DMS53 (cell line): ENCODE measurements at regions not wholly inside any gene's neighbourhood (a gene's known extent, or its start where the extent isn't known, plus 50 kb on each side); places are given as distances from the start of the nearest gene placed in this dataset.
A peak's percentile ranks its signal among the peaks of the same experiment; 100 is the strongest.
"Not testable (repeated sequence)": the region's sequence is repeated elsewhere in the genome, so short reads cannot be mapped to it uniquely, and the experiment has no call there.

ENCODE experiments used
- DNase-seq: peaks from one replicate; lab custom pipeline; 2025; lab: John Stamatoyannopoulos, UW

DNA sequence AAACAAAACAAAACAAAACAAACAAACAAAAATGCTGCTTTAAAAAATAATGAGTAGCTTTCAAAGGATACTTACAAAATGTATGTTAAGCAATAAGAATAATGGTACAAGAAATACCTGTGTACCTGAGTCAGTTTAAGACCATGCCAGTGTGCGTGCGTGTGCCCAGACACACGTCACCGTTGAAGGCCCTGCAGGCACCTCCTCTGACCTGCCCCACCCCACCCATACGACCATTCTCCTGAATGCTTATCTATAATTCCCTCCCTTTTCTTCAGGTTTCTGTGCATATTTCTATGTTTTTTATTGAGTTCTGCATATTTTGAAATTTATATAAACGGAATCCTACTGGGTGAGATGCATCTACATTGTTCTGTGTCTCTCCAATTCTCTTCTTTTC is 374.2 kb upstream of the KLF6 start:
- DNase-seq = no peak

GRCh38 chr10:4154191-4154715 is 369.2 kb upstream of the KLF6 start:
- no peak for DNase-seq

- no peak for DNase-seq
Measured at GRCh38 chr10:4151466-4151865, 366.5 kb upstream of the KLF6 start.

GRCh38 chr10:4150676-4151075 is 365.7 kb upstream of the KLF6 start:
- no peak for DNase-seq

GRCh38 chr10:4149460-4149859 is 364.5 kb upstream of the KLF6 start:
- DNase-seq = not testable (repeated sequence)

GRCh38 chr10:4147245-4147644 is 362.2 kb upstream of the KLF6 start:
- no peak for DNase-seq

GRCh38 chr10:4144817-4145216 is 359.8 kb upstream of the KLF6 start:
- DNase-seq = peak; percentile 25

DNA sequence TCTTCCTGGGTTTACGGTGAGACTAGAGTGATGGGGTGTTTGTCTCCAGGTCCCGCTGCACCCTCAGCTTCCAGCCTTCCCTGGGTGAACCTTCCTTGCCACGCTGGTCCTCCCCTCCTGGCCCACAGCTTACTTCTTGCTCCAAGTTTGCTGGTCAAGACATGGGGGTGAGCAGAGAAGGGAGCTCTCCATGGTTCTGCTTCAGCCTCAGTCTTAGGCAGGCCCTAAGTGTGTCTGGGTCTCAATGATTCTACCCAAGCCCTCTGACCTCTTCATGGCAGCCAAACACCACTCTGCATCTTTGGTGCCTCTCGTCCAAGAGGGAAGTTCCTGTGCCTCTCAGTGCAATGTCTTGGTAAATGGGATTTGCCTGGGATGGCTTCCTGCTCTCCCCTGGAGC is 356.5 kb upstream of the KLF6 start:
- no peak for DNase-seq

GRCh38 chr10:4138146-4138721 is 353.2 kb upstream of the KLF6 start:
- DNase-seq = no peak

- DNase-seq = no peak
Measured at GRCh38 chr10:4137299-4137698, 352.3 kb upstream of the KLF6 start.

- DNase-seq = no peak
Measured at GRCh38 chr10:4136121-4136520, 351.1 kb upstream of the KLF6 start.

DNA sequence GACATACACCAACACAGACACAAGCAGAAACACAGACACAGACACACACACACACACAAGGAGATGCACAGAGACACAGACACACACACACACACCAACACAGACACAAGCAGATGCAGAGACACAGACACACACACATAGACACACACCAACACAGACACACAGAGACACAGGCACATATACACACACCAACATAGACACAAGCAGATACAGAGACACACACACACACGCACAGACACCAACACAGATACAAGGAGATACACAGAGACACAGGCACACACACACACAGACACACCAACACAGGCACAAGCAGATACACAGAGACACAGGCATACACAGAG is 347.2 kb upstream of the KLF6 start:
- DNase-seq = no peak

DNA sequence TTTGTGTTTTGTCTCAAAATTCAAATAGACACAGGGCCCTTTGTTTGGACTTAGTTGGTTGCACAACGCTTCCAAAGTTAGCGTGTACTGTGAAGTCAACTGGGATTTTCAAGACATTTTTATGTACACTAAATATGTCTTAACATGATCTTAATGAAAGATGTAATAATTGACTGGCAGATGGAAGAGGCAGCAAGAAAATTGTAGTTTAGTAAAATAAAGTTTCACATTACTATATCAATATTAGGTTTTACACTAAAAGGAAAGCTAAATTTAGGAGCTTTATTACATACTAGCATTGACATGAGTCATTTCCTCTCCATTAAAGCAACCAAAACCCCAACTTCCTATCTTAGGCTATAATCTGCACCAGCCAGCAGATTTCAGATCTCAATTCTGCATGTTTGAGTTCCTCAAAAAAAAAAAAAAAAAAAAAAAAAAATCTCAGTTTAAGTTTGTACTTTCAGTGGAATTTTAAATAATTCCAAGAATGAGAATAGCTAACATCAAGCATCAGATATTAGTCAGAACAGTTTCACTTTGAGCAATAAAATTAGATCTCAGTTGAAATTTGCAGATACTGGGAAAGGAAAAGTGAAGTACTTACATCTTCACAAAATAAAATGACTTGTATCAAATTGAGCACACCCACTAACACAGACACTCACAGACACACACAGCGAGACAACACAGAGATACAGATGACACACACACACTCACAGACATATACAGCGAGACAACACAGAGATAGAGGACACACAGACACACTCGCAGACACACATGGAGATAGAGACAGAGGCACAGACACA is 346.6 kb upstream of the KLF6 start:
- peak; percentile 28 for DNase-seq

DNA sequence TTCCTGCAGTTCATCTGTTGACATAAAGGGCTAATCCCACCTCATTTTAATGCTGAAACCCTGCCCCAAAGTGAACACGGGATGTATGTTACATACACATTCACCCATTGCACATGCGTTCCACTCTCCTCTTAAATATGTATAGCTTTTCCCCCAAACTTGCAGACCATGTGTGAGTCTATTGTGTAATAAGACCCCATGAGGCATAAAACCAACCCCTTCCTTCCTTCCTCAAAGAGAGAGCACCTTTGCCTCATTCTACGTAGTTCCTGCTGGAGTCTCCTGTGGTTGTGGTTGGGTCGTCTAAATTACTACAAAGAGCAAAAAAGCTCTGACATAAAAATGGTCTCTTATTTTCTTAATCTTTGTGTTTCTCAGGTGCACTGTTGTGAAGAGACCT is 345.7 kb upstream of the KLF6 start:
- no peak for DNase-seq

DNA sequence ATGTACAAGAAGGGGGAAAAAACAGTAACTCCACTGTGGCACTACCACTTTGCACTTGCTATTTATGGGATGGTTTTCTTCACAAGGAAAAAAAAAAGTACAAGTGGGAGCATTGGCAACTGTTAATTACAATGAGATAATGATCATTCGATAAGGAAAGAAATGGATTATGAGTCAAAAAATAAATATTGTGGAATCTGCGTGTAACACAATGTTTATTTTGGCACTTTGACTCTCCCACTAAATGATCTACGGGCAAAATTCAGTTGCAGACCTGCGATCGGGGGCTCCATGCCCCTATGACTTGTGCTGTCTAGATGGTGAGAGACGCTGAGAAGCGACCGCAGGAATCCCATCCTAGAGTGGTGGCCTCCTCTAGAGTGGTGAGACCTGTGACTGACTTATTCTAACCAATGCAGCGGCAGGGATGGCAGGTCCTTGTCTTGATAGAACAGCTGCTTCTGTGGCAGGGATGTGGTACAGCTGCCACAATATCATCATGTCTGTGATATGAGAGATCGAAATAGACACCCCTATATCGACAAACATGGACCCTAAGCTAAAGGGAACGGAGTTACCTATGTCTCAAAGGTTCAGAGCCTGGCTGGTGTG is 345.0 kb upstream of the KLF6 start:
- DNase-seq = no peak

GRCh38 chr10:4127518-4128315 is 342.7 kb upstream of the KLF6 start:
- DNase-seq = peak; percentile 55

DNA sequence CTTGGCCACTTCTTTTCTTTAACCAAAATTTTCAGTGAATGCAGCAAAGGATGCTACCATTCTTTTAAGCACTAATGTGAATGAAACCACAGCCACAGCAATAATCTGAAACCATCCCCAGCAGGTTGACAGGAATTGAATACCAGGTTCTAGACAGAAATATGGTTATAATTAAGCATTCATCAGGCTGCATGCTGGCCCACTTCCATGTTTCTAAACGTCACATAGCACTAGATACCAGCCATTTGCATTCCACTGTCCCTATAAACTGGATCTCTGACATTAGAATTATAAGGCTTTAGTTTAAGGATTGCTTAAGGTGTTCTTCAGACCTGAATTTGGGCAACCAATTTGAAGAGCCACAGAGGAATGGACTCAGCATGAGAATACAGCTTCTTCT is 340.8 kb upstream of the KLF6 start:
- DNase-seq = no peak

DNA sequence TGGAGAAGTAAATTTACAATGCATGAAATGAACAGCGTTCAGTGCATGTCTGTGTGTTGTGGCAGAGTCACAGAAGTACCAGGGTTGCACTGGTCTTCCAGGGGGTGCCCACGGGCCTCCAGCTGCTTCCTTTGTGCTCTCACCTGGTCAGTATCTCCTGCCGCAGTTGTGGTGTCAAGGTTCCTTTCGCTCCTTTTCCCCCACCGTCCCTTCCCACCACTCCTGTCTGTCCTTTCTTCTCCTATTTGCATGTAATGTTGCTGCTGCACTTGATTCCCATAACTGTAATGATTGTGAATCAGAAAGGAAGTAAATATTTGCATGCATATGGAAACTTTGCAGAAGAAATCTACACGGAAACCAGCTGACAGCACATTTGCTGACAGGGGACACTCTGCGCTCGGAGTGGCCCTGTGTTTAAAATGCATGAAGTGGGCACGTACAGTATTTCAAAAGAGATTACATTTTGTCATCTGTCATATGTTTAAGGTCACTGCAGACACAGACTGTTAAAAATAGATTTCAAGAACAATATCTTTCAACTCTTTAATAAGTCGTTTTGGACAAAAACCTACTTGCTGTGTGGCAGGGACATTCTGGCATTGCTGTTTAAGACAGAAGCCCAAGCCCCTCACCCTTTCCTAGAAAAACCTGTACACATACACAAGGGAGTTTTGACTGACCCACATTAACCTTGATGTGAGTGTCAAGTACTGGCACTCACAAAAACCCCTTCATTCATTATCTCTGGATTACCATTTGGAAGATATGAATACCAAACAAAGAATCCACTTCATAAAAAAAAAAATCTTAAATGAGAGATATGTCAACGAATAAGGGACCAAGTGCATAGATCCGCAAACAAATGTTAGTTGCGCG is 336.7 kb upstream of the KLF6 start:
- DNase-seq = peak; percentile 47

DNA sequence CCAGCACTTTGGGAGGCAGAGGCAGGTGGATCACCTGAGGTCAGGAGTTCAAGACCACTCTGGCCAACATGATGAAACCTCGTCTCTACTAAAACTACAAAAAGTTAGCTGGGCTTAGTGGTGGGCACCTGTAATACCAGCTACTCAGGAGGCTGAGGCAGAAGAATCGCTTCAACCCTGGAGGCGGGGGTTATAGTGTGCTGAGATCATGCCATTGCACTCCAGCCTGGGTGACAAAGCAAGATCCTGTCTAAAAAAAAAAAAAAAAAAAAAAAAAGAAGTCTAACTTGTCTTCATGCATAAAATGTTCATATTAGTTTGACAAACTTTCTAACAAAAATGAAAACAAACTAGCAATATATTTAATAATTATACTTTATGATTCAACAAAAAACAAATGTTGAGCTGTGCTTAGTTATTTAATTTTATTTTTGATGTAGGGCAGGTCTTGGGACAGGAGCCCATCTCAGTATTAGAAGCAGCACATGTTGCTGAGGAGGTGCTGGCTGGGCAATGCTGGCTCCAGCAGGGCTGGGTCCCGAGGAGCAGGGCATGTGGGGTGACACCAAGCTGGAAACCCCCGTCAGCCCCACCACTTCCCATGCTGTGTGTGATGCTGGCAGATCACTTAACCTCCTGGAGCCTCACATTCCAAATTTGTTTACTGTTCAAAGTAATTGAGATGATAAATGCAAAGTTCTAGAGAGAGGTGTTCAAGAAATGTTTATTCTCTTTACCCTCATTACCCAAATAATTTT is 335.3 kb upstream of the KLF6 start:
- no peak for DNase-seq

- no peak for DNase-seq
Measured at GRCh38 chr10:4119107-4119506, 334.1 kb upstream of the KLF6 start.

- DNase-seq = no peak
Measured at GRCh38 chr10:4117604-4118003, 332.6 kb upstream of the KLF6 start.
